ENCODE measurements at regions not wholly inside any gene's neighbourhood (a gene's known extent, or its start where the extent isn't known, plus 50 kb on each side); places are given as distances from the start of the nearest gene placed in this dataset.
"Not testable (repeated sequence)": the region's sequence is repeated elsewhere in the genome, so short reads cannot be mapped to it uniquely, and the experiment has no call there.

- Histone ChIP-seq H3K27me3 (ENCODE audit: low read length) (0 out of 2 replicates have a peak, but pooled peaks cover 4% of the 10 kb centered on the region), H4K20me1 (ENCODE audit: low read length) (no peaks in the 10 kb centered on the region), H3K9me3 (ENCODE audit: low read length) (no peaks in the 10 kb centered on the region), H3K36me3 (ENCODE audit: low read depth, low read length) (no peaks in the 10 kb centered on the region), H3K27ac (ENCODE audit: low read length) (no peak overlapping the region), H3K4me3 (ENCODE audit: low read length) (no peak overlapping the region), H3K9me2 (replicated peaks; ENCODE audit: low read length) (no peaks in the 10 kb centered on the region), H2AFZ (ENCODE audit: low read length) (no peak overlapping the region), H3K4me1 (ENCODE audit: insufficient read depth, low read length) (no peaks in the 10 kb centered on the region), H3K9ac (ENCODE audit: low read length) (no peak overlapping the region), H3F3A (ENCODE audit: low read length, unreplicated experiment) (no peaks in the 10 kb centered on the region), H3K79me2 (ENCODE audit: low read length) (no peaks in the 10 kb centered on the region), H3K4me2 (ENCODE audit: low read length) (no peak overlapping the region)
- DNase-seq, result no peak
- POLR2A ChIA-PET (ENCODE audit: unreplicated experiment), result no interaction called here
- TF ChIP-seq EZH2phosphoT487 (IDR thresholded peaks at IDR 0.05; ENCODE audit: borderline replicate concordance, low read length) (no peak), CTCF (conservative IDR thresholded peaks at IDR 0.05; ENCODE audit: low read depth, low read length) (no peak), EZH2 (IDR thresholded peaks at IDR 0.05; ENCODE audit: low read length, unreplicated experiment) (no peak)
- ATAC-seq, result no peak
- intact Hi-C loops (cut with micrococcal nuclease), result no loop called here
- no TSS peak for BruUV-seq (replicated peaks)
- CTCF ChIA-PET, result no interaction called here
These were observed 225.4 kb upstream of the SOX2 start for GRCh38 chr3:181486141-181486885.

DNA sequence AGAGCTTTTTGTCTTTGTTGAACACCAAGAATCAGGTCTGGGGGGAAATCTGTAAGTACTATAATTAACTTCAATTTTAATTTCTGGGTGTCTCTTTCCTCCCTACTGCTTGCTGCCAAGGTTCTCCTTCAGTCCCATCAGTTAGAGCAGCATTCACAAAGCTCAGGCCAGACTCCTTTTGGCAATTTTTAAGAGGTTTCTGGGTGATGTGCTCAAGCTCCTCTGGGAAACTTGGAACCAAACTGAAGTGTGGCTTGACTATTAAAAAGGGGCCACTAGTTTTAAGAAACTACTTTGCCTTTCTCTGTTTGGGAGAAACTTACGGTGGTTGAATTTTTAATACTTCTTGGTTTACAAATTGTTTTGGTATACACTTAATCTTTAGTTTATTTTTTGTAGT, 227.7 kb upstream of the SOX2 start:
- Histone ChIP-seq H3K9ac (ENCODE audit: low read length) (no peak overlapping the region), H3K79me2 (ENCODE audit: low read length) (no peaks in the 10 kb centered on the region), H3K4me2 (ENCODE audit: low read length) (no peak overlapping the region), H4K20me1 (ENCODE audit: low read length) (no peaks in the 10 kb centered on the region), H3K4me1 (ENCODE audit: insufficient read depth, low read length) (no peaks in the 10 kb centered on the region), H3K9me3 (ENCODE audit: low read length) (no peaks in the 10 kb centered on the region), H2AFZ (ENCODE audit: low read length) (no peak overlapping the region), H3K4me3 (ENCODE audit: low read length) (no peak overlapping the region), H3F3A (ENCODE audit: low read length, unreplicated experiment) (no peaks in the 10 kb centered on the region), H3K36me3 (ENCODE audit: low read depth, low read length) (no peaks in the 10 kb centered on the region), H3K9me2 (replicated peaks; ENCODE audit: low read length) (no peaks in the 10 kb centered on the region), H3K27ac (ENCODE audit: low read length) (no peak overlapping the region), H3K27me3 (ENCODE audit: low read length) (0 out of 2 replicates have a peak, but pooled peaks cover 4% of the 10 kb centered on the region)
- TF ChIP-seq EZH2phosphoT487 (IDR thresholded peaks at IDR 0.05; ENCODE audit: borderline replicate concordance, low read length) (no peak), CTCF (conservative IDR thresholded peaks at IDR 0.05; ENCODE audit: low read depth, low read length) (no peak), EZH2 (IDR thresholded peaks at IDR 0.05; ENCODE audit: low read length, unreplicated experiment) (no peak)
- ATAC-seq (no peak), DNase-seq (no peak)
- intact Hi-C loops (cut with micrococcal nuclease), result no loop called here
- CTCF ChIA-PET, result no interaction called here
- BruUV-seq (replicated peaks), result no TSS peak
- POLR2A ChIA-PET (ENCODE audit: unreplicated experiment), result no interaction called here

GRCh38 chr3:181475146-181475545, 236.6 kb upstream of the SOX2 start:
- H3K4me2 ChIP-seq (ENCODE audit: low read length); H3K9ac ChIP-seq (ENCODE audit: low read length); H3K4me3 ChIP-seq (ENCODE audit: low read length); H3K9me2 ChIP-seq (replicated peaks; ENCODE audit: low read length); H3K27me3 ChIP-seq (ENCODE audit: low read length); intact Hi-C loops (cut with micrococcal nuclease); BruUV-seq (replicated peaks); H4K20me1 ChIP-seq (ENCODE audit: low read length); DNase-seq; POLR2A ChIA-PET (ENCODE audit: unreplicated experiment); H3K27ac ChIP-seq (ENCODE audit: low read length); ATAC-seq; H3K36me3 ChIP-seq (ENCODE audit: low read depth, low read length); H3K4me1 ChIP-seq (ENCODE audit: insufficient read depth, low read length); H2AFZ ChIP-seq (ENCODE audit: low read length); H3F3A ChIP-seq (ENCODE audit: low read length, unreplicated experiment); CTCF ChIA-PET; H3K79me2 ChIP-seq (ENCODE audit: low read length); H3K9me3 ChIP-seq (ENCODE audit: low read length): not testable (repeated sequence)
